OCI-LY3 (cell line): ENCODE measurements at regions not wholly inside any gene's neighbourhood (a gene's known extent, or its start where the extent isn't known, plus 50 kb on each side); places are given as distances from the start of the nearest gene placed in this dataset.

ENCODE experiments used
- H2AFZ ChIP-seq: fragments of 200-600, 300-600 bp; shearing (Covaris generic); 2 replicates; pipeline ENCODE4 v1.6.0; 2014; ENCODE audit warnings: antibody characterized with exemption, low read depth, low read length
- H3K27ac ChIP-seq: fragments of 200-600, 300-600 bp; sonication (generic); 2 replicates; pipeline ENCODE4 v1.5.1; 2014; ENCODE audit warnings: mild to moderate bottlenecking, low read length, moderate library complexity, mixed read lengths
- H3K27me3 ChIP-seq: fragments of 200-600, 300-600 bp; sonication (generic); 2 replicates; pipeline ENCODE4 v1.6.1; 2014; ENCODE audit warnings: low read depth, low read length, mixed read lengths
- H3K36me3 ChIP-seq: fragments of 200-600, 300-600 bp; sonication (generic); replicated peaks from 2 replicates; pipeline ENCODE3; 2014; ENCODE audit warnings: low read depth, low read length, mixed read lengths
- H3K4me1 ChIP-seq: fragments of 300-600, 200-600 bp; sonication (generic); 2 replicates; pipeline ENCODE4 v1.6.1; 2014; ENCODE audit warnings: low read length, mixed read lengths
- H3K4me2 ChIP-seq: fragments of 200-600, 300-600 bp; sonication (generic); 2 replicates; pipeline ENCODE4 v1.6.1; 2014; ENCODE audit warnings: low read length, mixed read lengths
- H3K4me3 ChIP-seq: fragments of 300-600, 200-600 bp; sonication (generic); 2 replicates; pipeline ENCODE4 v1.5.1; 2014; ENCODE audit warnings: antibody characterized with exemption, mild to moderate bottlenecking, low read length, moderate library complexity
- H3K79me2 ChIP-seq: fragments of 300-600, 200-600 bp; shearing (Covaris generic); 2 replicates; pipeline ENCODE4 v1.6.1; 2014; ENCODE audit warnings: mild to moderate bottlenecking, low read length, mixed read lengths
- H3K9ac ChIP-seq: fragments of 300-600, 200-600 bp; shearing (Covaris generic); 2 replicates; pipeline ENCODE4 v1.6.0; 2014; ENCODE audit warnings: mild to moderate bottlenecking, low read length, moderate library complexity
- H3K9me3 ChIP-seq: fragments of 200-600, 300-600 bp; shearing (Covaris generic); 2 replicates; pipeline ENCODE4 v1.6.1; 2014; ENCODE audit warnings: low read length, mixed read lengths; ENCODE audit not compliant: insufficient read depth
- H4K20me1 ChIP-seq: fragments of 200-600, 300-600 bp; sonication (generic); 2 replicates; pipeline ENCODE4 v1.6.1; 2016; ENCODE audit warnings: low read length, mixed read lengths; ENCODE audit not compliant: insufficient read depth
- CTCF ChIP-seq: fragments of 200-600, 300-600 bp; sonication (generic); IDR thresholded peaks from 2 replicates; pipeline ENCODE4 v1.5.1; 2014; ENCODE audit warnings: antibody characterized with exemption, low read length, low read depth
- EZH2phosphoT487 ChIP-seq: fragments of 200-600 bp; shearing (Covaris generic); IDR thresholded peaks from 2 replicates; pipeline ENCODE4 v1.6.1; 2018; ENCODE audit warnings: antibody characterized with exemption, mixed run types, low read depth

GRCh38 chr2:238963161-238963970 lies 115.5 kb downstream of the TWIST2 start:
- no peaks in the 10 kb centered on the region for H3K79me2 ChIP-seq
- no peak overlapping the region for H3K4me3 ChIP-seq
- H3K9me3 ChIP-seq, result no peaks in the 10 kb centered on the region
- H3K27me3 ChIP-seq, result no peaks in the 10 kb centered on the region
- H3K36me3 ChIP-seq, result no peaks in the 10 kb centered on the region
- no peak overlapping the region for H3K4me2 ChIP-seq
- H3K9ac ChIP-seq, result no peak overlapping the region
- H3K27ac ChIP-seq, result no peak overlapping the region
- no peaks in the 10 kb centered on the region for H4K20me1 ChIP-seq
- H2AFZ ChIP-seq, result no peak overlapping the region
- TF ChIP-seq EZH2phosphoT487, result no peak
- TF ChIP-seq CTCF, result no peak
- H3K4me1 ChIP-seq, result no peaks in the 10 kb centered on the region

GRCh38 chr2:238963971-238964328 lies 116.1 kb downstream of the TWIST2 start:
- no peaks in the 10 kb centered on the region for H3K9me3 ChIP-seq
- H3K9ac ChIP-seq, result no peak overlapping the region
- no peaks in the 10 kb centered on the region for H3K79me2 ChIP-seq
- no peaks in the 10 kb centered on the region for H3K4me1 ChIP-seq
- H3K27me3 ChIP-seq, result no peaks in the 10 kb centered on the region
- TF ChIP-seq CTCF, result no peak
- TF ChIP-seq EZH2phosphoT487, result no peak
- H3K4me2 ChIP-seq, result no peak overlapping the region
- H3K4me3 ChIP-seq, result no peak overlapping the region
- no peak overlapping the region for H3K27ac ChIP-seq
- no peak overlapping the region for H2AFZ ChIP-seq
- H3K36me3 ChIP-seq, result no peaks in the 10 kb centered on the region
- H4K20me1 ChIP-seq, result no peaks in the 10 kb centered on the region

GRCh38 chr2:238964544-238965067 lies 116.7 kb downstream of the TWIST2 start:
- no peaks in the 10 kb centered on the region for H3K9me3 ChIP-seq
- no peak overlapping the region for H3K4me3 ChIP-seq
- H3K27me3 ChIP-seq, result no peaks in the 10 kb centered on the region
- H3K9ac ChIP-seq, result no peak overlapping the region
- H3K27ac ChIP-seq, result no peak overlapping the region
- H3K4me1 ChIP-seq, result no peaks in the 10 kb centered on the region
- no peaks in the 10 kb centered on the region for H4K20me1 ChIP-seq
- H3K36me3 ChIP-seq, result no peaks in the 10 kb centered on the region
- TF ChIP-seq EZH2phosphoT487, result no peak
- TF ChIP-seq CTCF, result no peak
- H3K79me2 ChIP-seq, result no peaks in the 10 kb centered on the region
- H3K4me2 ChIP-seq, result no peak overlapping the region
- H2AFZ ChIP-seq, result no peak overlapping the region

GRCh38 chr2:238965371-238966071 lies 117.6 kb downstream of the TWIST2 start:
- H3K4me2 ChIP-seq, result no peak overlapping the region
- H3K4me3 ChIP-seq, result no peak overlapping the region
- no peak overlapping the region for H3K27ac ChIP-seq
- H3K4me1 ChIP-seq, result no peaks in the 10 kb centered on the region
- H3K9me3 ChIP-seq, result no peaks in the 10 kb centered on the region
- no peak overlapping the region for H2AFZ ChIP-seq
- H3K79me2 ChIP-seq, result no peaks in the 10 kb centered on the region
- no peaks in the 10 kb centered on the region for H3K27me3 ChIP-seq
- H3K36me3 ChIP-seq, result no peaks in the 10 kb centered on the region
- no peak overlapping the region for H3K9ac ChIP-seq
- TF ChIP-seq EZH2phosphoT487 (no peak), CTCF (no peak)
- no peaks in the 10 kb centered on the region for H4K20me1 ChIP-seq
